C4-2B (cell line): ENCODE measurements at regions not wholly inside any gene's neighbourhood (a gene's known extent, or its start where the extent isn't known, plus 50 kb on each side); places are given as distances from the start of the nearest gene placed in this dataset.

Experiments used
- H3K27ac ChIP-seq: fragments of 450-650 bp; 2 replicates; pipeline ENCODE4 v1.5.1; 2017
- CTCF ChIP-seq: fragments of 450-650 bp; conservative IDR thresholded peaks from 2 replicates; pipeline ENCODE4 v1.5.1; 2017; ENCODE audit warnings: mild to moderate bottlenecking
- ZFX ChIP-seq: fragments of 450-650 bp; IDR thresholded peaks from 2 replicates; pipeline ENCODE4 v1.6.1; 2017

- H3K27ac ChIP-seq, result no peak overlapping the region
- TF ChIP-seq CTCF (no peak), ZFX (no peak)
Measured at GRCh38 chr3:117752984-117753717, 1043.6 kb downstream of the TUSC7 start.

GRCh38 chr3:117754058-117754457, 1044.5 kb downstream of the TUSC7 start:
- H3K27ac ChIP-seq, result no peak overlapping the region
- no peak for TF ChIP-seq ZFX
- TF ChIP-seq CTCF, result no peak

- no peak for TF ChIP-seq ZFX
- no peak for TF ChIP-seq CTCF
- H3K27ac ChIP-seq, result no peak overlapping the region
Measured at GRCh38 chr3:117754841-117755240, 1045.3 kb downstream of the TUSC7 start.

- H3K27ac ChIP-seq, result no peak overlapping the region
- TF ChIP-seq ZFX, result no peak
- no peak for TF ChIP-seq CTCF
Measured at GRCh38 chr3:117756563-117756962, 1047.0 kb downstream of the TUSC7 start.

GRCh38 chr3:117761703-117762620, 1052.4 kb downstream of the TUSC7 start:
- TF ChIP-seq ZFX, result no peak
- TF ChIP-seq CTCF, result no peak
- H3K27ac ChIP-seq, result no peak overlapping the region

- no peak for TF ChIP-seq ZFX
- TF ChIP-seq CTCF, result no peak
- no peak overlapping the region for H3K27ac ChIP-seq
Measured at GRCh38 chr3:117762621-117763037, 1053.0 kb downstream of the TUSC7 start.

- no peak for TF ChIP-seq CTCF
- H3K27ac ChIP-seq, result no peak overlapping the region
Measured at GRCh38 chr3:117763561-117763960, 1054.0 kb downstream of the TUSC7 start.
